GM23338 (cell line): ENCODE measurements at regions not wholly inside any gene's neighbourhood (a gene's known extent, or its start where the extent isn't known, plus 50 kb on each side); places are given as distances from the start of the nearest gene placed in this dataset.

Experiments
- ATAC-seq: fragments of 200-7000 bp; cut with Tn5 transposase; 3 replicates; pipeline ENCODE4 v1.9.1; 2020
- DNase-seq: peaks from one replicate; pipeline ENCODE4 v3.0.0-alpha.2; 2015; ENCODE audit warnings: low spot score
- H2AFZ ChIP-seq: fragments of 200-600 bp; sonication (generic); 2 replicates; pipeline ENCODE4 v1.8.0; 2016; ENCODE audit warnings: antibody characterized with exemption, mild to moderate bottlenecking, moderate library complexity
- H3F3A ChIP-seq: fragments of 200-600 bp; sonication (generic); replicated peaks from 2 replicates; pipeline ENCODE4 v1.8.0; 2017; ENCODE audit warnings: antibody characterized with exemption, mixed run types, low read depth
- H3K27ac ChIP-seq: fragments of 200-600 bp; sonication (generic); 2 replicates; pipeline ENCODE4 v1.6.1; 2016; ENCODE audit warnings: low read depth
- H3K27me3 ChIP-seq: fragments of 200-600 bp; sonication (generic); 2 replicates; pipeline ENCODE4 v1.8.0; 2016; ENCODE audit warnings: mild to moderate bottlenecking, mixed run types, moderate library complexity; ENCODE audit not compliant: insufficient read depth
- H3K36me3 ChIP-seq: fragments of 200-600 bp; sonication (generic); 2 replicates; pipeline ENCODE4 v1.8.0; 2016; ENCODE audit warnings: mild to moderate bottlenecking; ENCODE audit not compliant: insufficient read depth
- H3K4me1 ChIP-seq: fragments of 200-600 bp; sonication (generic); 2 replicates; pipeline ENCODE4 v1.8.0; 2016; ENCODE audit warnings: mild to moderate bottlenecking, moderate library complexity; ENCODE audit not compliant: insufficient read depth
- H3K4me2 ChIP-seq: fragments of 200-600 bp; sonication (generic); 2 replicates; pipeline ENCODE4 v1.7.1; 2017; ENCODE audit warnings: mixed run types
- H3K4me3 ChIP-seq: fragments of 200-600 bp; sonication (generic); 2 replicates; pipeline ENCODE4 v1.6.1; 2016; ENCODE audit warnings: mixed run types
- H3K79me2 ChIP-seq: fragments of 200-600 bp; sonication (generic); replicated peaks from 2 replicates; pipeline ENCODE4 v1.8.0; 2017; ENCODE audit warnings: mild to moderate bottlenecking; ENCODE audit not compliant: insufficient read depth
- H3K9me2 ChIP-seq: fragments of 200-600 bp; sonication (generic); 2 replicates; pipeline ENCODE4 v1.8.0; 2017; ENCODE audit not compliant: insufficient read depth
- H4K20me1 ChIP-seq: fragments of 200-600 bp; sonication (generic); replicated peaks from 2 replicates; pipeline ENCODE4 v1.8.0; 2017; ENCODE audit warnings: mild to moderate bottlenecking; ENCODE audit not compliant: insufficient read depth
- H3K27ac Mint-ChIP-seq: 2 replicates; pipeline ENCODE4 v1.8.0; 2020; ENCODE audit warnings: inconsistent platforms, mild to moderate bottlenecking, moderate library complexity, mixed read lengths
- H3K27me3 Mint-ChIP-seq: 3 replicates; pipeline ENCODE4 v1.8.0; 2022; ENCODE audit warnings: low read depth, mild to moderate bottlenecking, moderate library complexity, mixed read lengths, inconsistent platforms; ENCODE audit not compliant: insufficient read depth, poor library complexity
- H3K36me3 Mint-ChIP-seq: 3 replicates; pipeline ENCODE4 v1.8.0; 2021; ENCODE audit warnings: low read depth, mild to moderate bottlenecking, inconsistent platforms, moderate library complexity, mixed read lengths
- H3K4me1 Mint-ChIP-seq: 3 replicates; pipeline ENCODE4 v1.8.0; 2020; ENCODE audit warnings: mild to moderate bottlenecking, inconsistent platforms, mixed read lengths
- H3K4me3 Mint-ChIP-seq: 3 replicates; pipeline ENCODE4 v1.8.0; 2021; ENCODE audit warnings: moderate library complexity, mild to moderate bottlenecking, inconsistent platforms, mixed read lengths
- H3K9me3 Mint-ChIP-seq: 3 replicates; pipeline ENCODE4 v1.8.0; 2020; ENCODE audit warnings: moderate library complexity, mild to moderate bottlenecking, inconsistent platforms, mixed read lengths
- CREB1 ChIP-seq: fragments of 250-450 bp; sonication (Bioruptor Pico); IDR thresholded peaks from 2 replicates; pipeline ENCODE4 v1.5.0; 2020; ENCODE audit warnings: low read depth, mild to moderate bottlenecking, moderate library complexity
- ETS1 ChIP-seq: IDR thresholded peaks from 2 replicates; pipeline ENCODE4 v1.6.1; 2016; ENCODE audit warnings: antibody characterized with exemption
- EZH2phosphoT487 ChIP-seq: fragments of 200-600 bp; sonication (generic); IDR thresholded peaks from one replicate; pipeline ENCODE4 v1.8.1; 2018; ENCODE audit warnings: antibody characterized with exemption; ENCODE audit not compliant: unreplicated experiment
- JUNB ChIP-seq: IDR thresholded peaks from one replicate; pipeline ENCODE4 v1.6.1; 2016; ENCODE audit warnings: antibody characterized with exemption; ENCODE audit not compliant: unreplicated experiment
- NANOG ChIP-seq: IDR thresholded peaks from 2 replicates; pipeline ENCODE4 v1.6.1; 2016; ENCODE audit warnings: antibody characterized with exemption, borderline replicate concordance
- POLR2AphosphoS5 ChIP-seq: IDR thresholded peaks from 2 replicates; pipeline ENCODE4 v1.6.1; 2016; ENCODE audit warnings: antibody characterized with exemption, low read depth
- STAT1 ChIP-seq: IDR thresholded peaks from one replicate; pipeline ENCODE4 v1.6.1; 2016; ENCODE audit warnings: antibody characterized with exemption; ENCODE audit not compliant: unreplicated experiment
- ZNF114 ChIP-seq: fragments of 250-450 bp; sonication (Bioruptor Pico); IDR thresholded peaks from 2 replicates; pipeline ENCODE4 v1.5.0; 2020; ENCODE audit warnings: mild to moderate bottlenecking, moderate library complexity
- ZNF331 ChIP-seq: fragments of 250-450 bp; sonication (Bioruptor Pico); IDR thresholded peaks from 2 replicates; pipeline ENCODE4 v1.5.0; 2020; ENCODE audit warnings: low read depth, mild to moderate bottlenecking, moderate library complexity
- TF ChIP-seq, protein P1 (sequence below): fragments of 250-450 bp; sonication (Bioruptor Pico); IDR thresholded peaks from 2 replicates; pipeline ENCODE4 v1.5.0; 2020; ENCODE audit warnings: mild to moderate bottlenecking, moderate library complexity
- TF ChIP-seq, protein P2 (sequence below): IDR thresholded peaks from one replicate; pipeline ENCODE4 v1.6.1; 2018; ENCODE audit warnings: antibody characterized with exemption; ENCODE audit not compliant: unreplicated experiment
- TF ChIP-seq, protein P3 (sequence below), 2 experiments: fragments of 200-600 bp in 1 of 2; sonication (generic) in 1 of 2; conservative IDR thresholded peaks; 2 replicates each; pipeline versions ENCODE4 v1.5.1 to v1.6.1; 2016 to 2017; ENCODE audit warnings: antibody characterized with exemption in 2 of 2, low read depth in 2 of 2, mild to moderate bottlenecking in 2 of 2, moderate library complexity in 1 of 2

DNA sequence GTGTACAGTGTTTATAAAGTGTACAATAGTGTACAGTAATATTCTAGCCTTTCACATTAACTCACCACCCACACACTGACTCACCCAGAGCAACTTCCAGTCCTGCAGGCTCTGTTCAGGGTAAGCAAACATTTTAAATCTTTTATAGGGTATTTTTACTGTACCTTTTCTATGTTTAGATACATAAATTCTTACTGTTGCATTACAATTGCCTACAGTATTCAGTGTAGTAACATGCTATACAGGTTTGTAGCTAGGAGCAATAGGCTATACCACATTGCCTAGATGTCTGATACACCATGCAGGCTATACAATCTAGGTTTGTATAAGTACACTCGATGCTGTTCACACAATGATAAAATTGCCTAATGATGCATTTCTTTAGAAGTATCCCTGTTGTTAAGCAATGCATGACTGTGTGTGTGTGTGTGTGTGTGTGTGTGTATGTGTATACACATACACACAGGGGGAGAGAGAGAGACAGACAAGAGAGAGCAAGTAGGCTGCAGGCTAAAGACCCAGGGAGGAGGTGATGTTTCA is 72.5 kb upstream of the PRR23C start:
- Histone ChIP-seq H3K4me2 (no peak overlapping the region), H2AFZ (no peak overlapping the region)

More for the DNA sequence above, 72.5 kb upstream of the PRR23C start:
- Mint-ChIP-seq H3K36me3 (no peaks in the 10 kb centered on the region), H3K9me3 (no peaks in the 10 kb centered on the region), H3K27me3 (peaks cover 4% of the 10 kb centered on the region), H3K27ac (no peak overlapping the region), H3K4me1 (no peaks in the 10 kb centered on the region), H3K4me3 (no peak overlapping the region)
- H3K27ac ChIP-seq, result no peak overlapping the region
- H3K9me2 ChIP-seq, result no peaks in the 10 kb centered on the region; the same call in 1 of the 2 replicates
- DNase-seq (no peak), ATAC-seq (no peak)
- no peaks in the 10 kb centered on the region for H3K4me1 ChIP-seq
- no peak overlapping the region for H3K4me3 ChIP-seq
- no peaks in the 10 kb centered on the region for H3K79me2 ChIP-seq
- no peaks in the 10 kb centered on the region for H4K20me1 ChIP-seq
- H3K36me3 ChIP-seq, result no peaks in the 10 kb centered on the region
- H3F3A ChIP-seq, result 0 out of 2 replicates have a peak, but pooled peaks cover 4% of the 10 kb centered on the region
- peaks cover 6% of the 10 kb centered on the region; the same call in 1 of the 2 replicates for H3K27me3 ChIP-seq
- no peak for TF ChIP-seq NANOG
- no peak for TF ChIP-seq CREB1 (CRISPR knock-in tag)
- no peak for TF ChIP-seq ZNF331 (CRISPR knock-in tag)
- TF ChIP-seq EZH2phosphoT487, result no peak
- no peak for TF ChIP-seq ZNF114 (CRISPR knock-in tag)
- TF ChIP-seq, protein P1, sequence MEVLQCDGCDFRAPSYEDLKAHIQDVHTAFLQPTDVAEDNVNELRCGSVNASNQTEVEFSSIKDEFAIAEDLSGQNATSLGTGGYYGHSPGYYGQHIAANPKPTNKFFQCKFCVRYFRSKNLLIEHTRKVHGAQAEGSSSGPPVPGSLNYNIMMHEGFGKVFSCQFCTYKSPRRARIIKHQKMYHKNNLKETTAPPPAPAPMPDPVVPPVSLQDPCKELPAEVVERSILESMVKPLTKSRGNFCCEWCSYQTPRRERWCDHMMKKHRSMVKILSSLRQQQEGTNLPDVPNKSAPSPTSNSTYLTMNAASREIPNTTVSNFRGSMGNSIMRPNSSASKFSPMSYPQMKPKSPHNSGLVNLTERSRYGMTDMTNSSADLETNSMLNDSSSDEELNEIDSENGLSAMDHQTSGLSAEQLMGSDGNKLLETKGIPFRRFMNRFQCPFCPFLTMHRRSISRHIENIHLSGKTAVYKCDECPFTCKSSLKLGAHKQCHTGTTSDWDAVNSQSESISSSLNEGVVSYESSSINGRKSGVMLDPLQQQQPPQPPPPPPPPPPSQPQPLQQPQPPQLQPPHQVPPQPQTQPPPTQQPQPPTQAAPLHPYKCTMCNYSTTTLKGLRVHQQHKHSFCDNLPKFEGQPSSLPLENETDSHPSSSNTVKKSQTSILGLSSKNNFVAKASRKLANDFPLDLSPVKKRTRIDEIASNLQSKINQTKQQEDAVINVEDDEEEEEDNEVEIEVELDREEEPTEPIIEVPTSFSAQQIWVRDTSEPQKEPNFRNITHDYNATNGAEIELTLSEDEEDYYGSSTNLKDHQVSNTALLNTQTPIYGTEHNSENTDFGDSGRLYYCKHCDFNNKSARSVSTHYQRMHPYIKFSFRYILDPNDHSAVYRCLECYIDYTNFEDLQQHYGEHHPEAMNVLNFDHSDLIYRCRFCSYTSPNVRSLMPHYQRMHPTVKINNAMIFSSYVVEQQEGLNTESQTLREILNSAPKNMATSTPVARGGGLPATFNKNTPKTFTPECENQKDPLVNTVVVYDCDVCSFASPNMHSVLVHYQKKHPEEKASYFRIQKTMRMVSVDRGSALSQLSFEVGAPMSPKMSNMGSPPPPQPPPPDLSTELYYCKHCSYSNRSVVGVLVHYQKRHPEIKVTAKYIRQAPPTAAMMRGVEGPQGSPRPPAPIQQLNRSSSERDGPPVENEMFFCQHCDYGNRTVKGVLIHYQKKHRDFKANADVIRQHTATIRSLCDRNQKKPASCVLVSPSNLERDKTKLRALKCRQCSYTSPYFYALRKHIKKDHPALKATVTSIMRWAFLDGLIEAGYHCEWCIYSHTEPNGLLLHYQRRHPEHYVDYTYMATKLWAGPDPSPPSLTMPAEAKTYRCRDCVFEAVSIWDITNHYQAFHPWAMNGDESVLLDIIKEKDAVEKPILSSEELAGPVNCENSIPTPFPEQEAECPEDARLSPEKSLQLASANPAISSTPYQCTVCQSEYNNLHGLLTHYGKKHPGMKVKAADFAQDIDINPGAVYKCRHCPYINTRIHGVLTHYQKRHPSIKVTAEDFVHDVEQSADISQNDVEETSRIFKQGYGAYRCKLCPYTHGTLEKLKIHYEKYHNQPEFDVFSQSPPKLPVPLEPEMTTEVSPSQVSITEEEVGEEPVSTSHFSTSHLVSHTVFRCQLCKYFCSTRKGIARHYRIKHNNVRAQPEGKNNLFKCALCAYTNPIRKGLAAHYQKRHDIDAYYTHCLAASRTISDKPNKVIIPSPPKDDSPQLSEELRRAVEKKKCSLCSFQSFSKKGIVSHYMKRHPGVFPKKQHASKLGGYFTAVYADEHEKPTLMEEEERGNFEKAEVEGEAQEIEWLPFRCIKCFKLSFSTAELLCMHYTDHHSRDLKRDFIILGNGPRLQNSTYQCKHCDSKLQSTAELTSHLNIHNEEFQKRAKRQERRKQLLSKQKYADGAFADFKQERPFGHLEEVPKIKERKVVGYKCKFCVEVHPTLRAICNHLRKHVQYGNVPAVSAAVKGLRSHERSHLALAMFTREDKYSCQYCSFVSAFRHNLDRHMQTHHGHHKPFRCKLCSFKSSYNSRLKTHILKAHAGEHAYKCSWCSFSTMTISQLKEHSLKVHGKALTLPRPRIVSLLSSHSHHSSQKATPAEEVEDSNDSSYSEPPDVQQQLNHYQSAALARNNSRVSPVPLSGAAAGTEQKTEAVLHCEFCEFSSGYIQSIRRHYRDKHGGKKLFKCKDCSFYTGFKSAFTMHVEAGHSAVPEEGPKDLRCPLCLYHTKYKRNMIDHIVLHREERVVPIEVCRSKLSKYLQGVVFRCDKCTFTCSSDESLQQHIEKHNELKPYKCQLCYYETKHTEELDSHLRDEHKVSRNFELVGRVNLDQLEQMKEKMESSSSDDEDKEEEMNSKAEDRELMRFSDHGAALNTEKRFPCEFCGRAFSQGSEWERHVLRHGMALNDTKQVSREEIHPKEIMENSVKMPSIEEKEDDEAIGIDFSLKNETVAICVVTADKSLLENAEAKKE, result no peak
- TF ChIP-seq, protein P2, sequence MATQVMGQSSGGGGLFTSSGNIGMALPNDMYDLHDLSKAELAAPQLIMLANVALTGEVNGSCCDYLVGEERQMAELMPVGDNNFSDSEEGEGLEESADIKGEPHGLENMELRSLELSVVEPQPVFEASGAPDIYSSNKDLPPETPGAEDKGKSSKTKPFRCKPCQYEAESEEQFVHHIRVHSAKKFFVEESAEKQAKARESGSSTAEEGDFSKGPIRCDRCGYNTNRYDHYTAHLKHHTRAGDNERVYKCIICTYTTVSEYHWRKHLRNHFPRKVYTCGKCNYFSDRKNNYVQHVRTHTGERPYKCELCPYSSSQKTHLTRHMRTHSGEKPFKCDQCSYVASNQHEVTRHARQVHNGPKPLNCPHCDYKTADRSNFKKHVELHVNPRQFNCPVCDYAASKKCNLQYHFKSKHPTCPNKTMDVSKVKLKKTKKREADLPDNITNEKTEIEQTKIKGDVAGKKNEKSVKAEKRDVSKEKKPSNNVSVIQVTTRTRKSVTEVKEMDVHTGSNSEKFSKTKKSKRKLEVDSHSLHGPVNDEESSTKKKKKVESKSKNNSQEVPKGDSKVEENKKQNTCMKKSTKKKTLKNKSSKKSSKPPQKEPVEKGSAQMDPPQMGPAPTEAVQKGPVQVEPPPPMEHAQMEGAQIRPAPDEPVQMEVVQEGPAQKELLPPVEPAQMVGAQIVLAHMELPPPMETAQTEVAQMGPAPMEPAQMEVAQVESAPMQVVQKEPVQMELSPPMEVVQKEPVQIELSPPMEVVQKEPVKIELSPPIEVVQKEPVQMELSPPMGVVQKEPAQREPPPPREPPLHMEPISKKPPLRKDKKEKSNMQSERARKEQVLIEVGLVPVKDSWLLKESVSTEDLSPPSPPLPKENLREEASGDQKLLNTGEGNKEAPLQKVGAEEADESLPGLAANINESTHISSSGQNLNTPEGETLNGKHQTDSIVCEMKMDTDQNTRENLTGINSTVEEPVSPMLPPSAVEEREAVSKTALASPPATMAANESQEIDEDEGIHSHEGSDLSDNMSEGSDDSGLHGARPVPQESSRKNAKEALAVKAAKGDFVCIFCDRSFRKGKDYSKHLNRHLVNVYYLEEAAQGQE, result no peak
- no peak for TF ChIP-seq ETS1
- no peak for TF ChIP-seq POLR2AphosphoS5
- TF ChIP-seq STAT1, result no peak
- TF ChIP-seq, protein P3, sequence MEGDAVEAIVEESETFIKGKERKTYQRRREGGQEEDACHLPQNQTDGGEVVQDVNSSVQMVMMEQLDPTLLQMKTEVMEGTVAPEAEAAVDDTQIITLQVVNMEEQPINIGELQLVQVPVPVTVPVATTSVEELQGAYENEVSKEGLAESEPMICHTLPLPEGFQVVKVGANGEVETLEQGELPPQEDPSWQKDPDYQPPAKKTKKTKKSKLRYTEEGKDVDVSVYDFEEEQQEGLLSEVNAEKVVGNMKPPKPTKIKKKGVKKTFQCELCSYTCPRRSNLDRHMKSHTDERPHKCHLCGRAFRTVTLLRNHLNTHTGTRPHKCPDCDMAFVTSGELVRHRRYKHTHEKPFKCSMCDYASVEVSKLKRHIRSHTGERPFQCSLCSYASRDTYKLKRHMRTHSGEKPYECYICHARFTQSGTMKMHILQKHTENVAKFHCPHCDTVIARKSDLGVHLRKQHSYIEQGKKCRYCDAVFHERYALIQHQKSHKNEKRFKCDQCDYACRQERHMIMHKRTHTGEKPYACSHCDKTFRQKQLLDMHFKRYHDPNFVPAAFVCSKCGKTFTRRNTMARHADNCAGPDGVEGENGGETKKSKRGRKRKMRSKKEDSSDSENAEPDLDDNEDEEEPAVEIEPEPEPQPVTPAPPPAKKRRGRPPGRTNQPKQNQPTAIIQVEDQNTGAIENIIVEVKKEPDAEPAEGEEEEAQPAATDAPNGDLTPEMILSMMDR (conservative IDR thresholded peaks at IDR 0.05; ENCODE audit: low read depth in 2 of 2), result no peak
- TF ChIP-seq JUNB, result no peak
